ENCODE measurements at regions not wholly inside any gene's neighbourhood (a gene's known extent, or its start where the extent isn't known, plus 50 kb on each side); places are given as distances from the start of the nearest gene placed in this dataset.

DNA sequence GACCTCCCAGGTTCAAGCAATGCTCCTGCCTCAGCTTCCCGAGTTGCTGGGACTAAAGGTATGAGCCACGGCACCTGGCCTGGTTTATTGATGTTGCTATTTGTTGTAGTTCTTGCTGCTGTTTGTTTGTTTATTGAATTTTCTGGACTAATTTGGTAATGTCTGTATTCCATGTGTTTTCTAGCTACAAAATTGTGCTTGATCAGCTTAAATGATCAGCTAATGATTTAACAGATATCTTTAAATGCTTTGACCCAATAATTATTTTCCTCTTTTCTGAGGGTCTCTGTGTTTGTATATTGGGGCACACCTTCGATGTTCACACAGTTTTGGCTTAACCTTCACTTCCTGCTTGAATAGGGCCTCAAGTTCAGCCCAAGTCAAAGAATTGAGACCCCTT lies 488.1 kb upstream of the HTR2C start:
- no peak for TF ChIP-seq ISL1 (CRISPR knock-in tag; IDR thresholded peaks at IDR 0.05)
- no peak for ATAC-seq

DNA sequence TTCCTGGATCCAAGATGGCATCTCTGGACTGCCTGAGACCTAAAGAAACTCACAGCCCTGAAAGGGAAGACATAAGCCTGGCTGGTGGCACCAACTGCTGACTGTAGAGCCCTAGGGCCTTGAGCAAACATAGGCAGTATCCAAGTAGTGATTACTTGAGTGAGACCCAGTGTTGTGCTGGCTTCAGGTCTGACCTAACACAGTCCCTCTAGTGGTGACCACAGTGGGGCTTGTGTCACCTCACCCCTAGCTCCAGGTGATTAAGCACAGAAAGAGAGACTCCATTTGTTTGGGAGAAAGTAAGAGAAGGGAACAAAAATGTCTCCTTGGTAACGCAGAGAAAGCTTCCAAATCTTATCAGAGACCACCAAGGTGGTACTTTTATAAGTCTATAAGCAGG lies 496.3 kb upstream of the HTR2C start:
- no peak for ATAC-seq
- no peak for TF ChIP-seq RARB (CRISPR knock-in tag; IDR thresholded peaks at IDR 0.05)
- TF ChIP-seq GLIS3 (CRISPR knock-in tag; IDR thresholded peaks at IDR 0.05), result no peak
- TF ChIP-seq SNAI2 (CRISPR knock-in tag; IDR thresholded peaks at IDR 0.05), result no peak
- no peak for TF ChIP-seq ESRRG (CRISPR knock-in tag; IDR thresholded peaks at IDR 0.05)
- TF ChIP-seq, protein P1, sequence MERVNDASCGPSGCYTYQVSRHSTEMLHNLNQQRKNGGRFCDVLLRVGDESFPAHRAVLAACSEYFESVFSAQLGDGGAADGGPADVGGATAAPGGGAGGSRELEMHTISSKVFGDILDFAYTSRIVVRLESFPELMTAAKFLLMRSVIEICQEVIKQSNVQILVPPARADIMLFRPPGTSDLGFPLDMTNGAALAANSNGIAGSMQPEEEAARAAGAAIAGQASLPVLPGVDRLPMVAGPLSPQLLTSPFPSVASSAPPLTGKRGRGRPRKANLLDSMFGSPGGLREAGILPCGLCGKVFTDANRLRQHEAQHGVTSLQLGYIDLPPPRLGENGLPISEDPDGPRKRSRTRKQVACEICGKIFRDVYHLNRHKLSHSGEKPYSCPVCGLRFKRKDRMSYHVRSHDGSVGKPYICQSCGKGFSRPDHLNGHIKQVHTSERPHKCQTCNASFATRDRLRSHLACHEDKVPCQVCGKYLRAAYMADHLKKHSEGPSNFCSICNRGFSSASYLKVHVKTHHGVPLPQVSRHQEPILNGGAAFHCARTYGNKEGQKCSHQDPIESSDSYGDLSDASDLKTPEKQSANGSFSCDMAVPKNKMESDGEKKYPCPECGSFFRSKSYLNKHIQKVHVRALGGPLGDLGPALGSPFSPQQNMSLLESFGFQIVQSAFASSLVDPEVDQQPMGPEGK (CRISPR knock-in tag; IDR thresholded peaks at IDR 0.05; ENCODE audit: borderline replicate concordance), result no peak
- TF ChIP-seq, protein P2, sequence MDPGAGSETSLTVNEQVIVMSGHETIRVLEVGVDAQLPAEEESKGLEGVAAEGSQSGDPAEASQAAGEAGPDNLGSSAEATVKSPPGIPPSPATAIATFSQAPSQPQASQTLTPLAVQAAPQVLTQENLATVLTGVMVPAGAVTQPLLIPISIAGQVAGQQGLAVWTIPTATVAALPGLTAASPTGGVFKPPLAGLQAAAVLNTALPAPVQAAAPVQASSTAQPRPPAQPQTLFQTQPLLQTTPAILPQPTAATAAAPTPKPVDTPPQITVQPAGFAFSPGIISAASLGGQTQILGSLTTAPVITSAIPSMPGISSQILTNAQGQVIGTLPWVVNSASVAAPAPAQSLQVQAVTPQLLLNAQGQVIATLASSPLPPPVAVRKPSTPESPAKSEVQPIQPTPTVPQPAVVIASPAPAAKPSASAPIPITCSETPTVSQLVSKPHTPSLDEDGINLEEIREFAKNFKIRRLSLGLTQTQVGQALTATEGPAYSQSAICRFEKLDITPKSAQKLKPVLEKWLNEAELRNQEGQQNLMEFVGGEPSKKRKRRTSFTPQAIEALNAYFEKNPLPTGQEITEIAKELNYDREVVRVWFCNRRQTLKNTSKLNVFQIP (CRISPR knock-in tag; IDR thresholded peaks at IDR 0.05; ENCODE audit: borderline replicate concordance, low read depth), result no peak
- no peak for TF ChIP-seq ZFP3 (CRISPR knock-in tag; IDR thresholded peaks at IDR 0.05)
- TF ChIP-seq ZNF8 (CRISPR knock-in tag; IDR thresholded peaks at IDR 0.05), result no peak
- no peak for TF ChIP-seq ARNTL (CRISPR knock-in tag; IDR thresholded peaks at IDR 0.05; ENCODE audit: borderline replicate concordance, low read depth)
- TF ChIP-seq ZNF565 (CRISPR knock-in tag; conservative IDR thresholded peaks at IDR 0.05; ENCODE audit: low read depth), result no peak
- no peak for TF ChIP-seq ZC3H10 (CRISPR knock-in tag; IDR thresholded peaks at IDR 0.05)
- no peak for TF ChIP-seq ZFP30 (CRISPR knock-in tag; IDR thresholded peaks at IDR 0.05)
- TF ChIP-seq ZNF70 (CRISPR knock-in tag; IDR thresholded peaks at IDR 0.05), result no peak
- TF ChIP-seq, protein P3, sequence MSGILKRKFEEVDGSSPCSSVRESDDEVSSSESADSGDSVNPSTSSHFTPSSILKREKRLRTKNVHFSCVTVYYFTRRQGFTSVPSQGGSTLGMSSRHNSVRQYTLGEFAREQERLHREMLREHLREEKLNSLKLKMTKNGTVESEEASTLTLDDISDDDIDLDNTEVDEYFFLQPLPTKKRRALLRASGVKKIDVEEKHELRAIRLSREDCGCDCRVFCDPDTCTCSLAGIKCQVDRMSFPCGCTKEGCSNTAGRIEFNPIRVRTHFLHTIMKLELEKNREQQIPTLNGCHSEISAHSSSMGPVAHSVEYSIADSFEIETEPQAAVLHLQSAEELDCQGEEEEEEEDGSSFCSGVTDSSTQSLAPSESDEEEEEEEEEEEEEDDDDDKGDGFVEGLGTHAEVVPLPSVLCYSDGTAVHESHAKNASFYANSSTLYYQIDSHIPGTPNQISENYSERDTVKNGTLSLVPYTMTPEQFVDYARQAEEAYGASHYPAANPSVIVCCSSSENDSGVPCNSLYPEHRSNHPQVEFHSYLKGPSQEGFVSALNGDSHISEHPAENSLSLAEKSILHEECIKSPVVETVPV (CRISPR knock-in tag; IDR thresholded peaks at IDR 0.05), result no peak
- no peak for TF ChIP-seq BACH2 (CRISPR knock-in tag; IDR thresholded peaks at IDR 0.05; ENCODE audit: borderline replicate concordance)
- TF ChIP-seq OSR1 (CRISPR knock-in tag; IDR thresholded peaks at IDR 0.05), result no peak
- TF ChIP-seq CSDC2 (CRISPR knock-in tag; IDR thresholded peaks at IDR 0.05), result no peak
- TF ChIP-seq PPARA (CRISPR knock-in tag; IDR thresholded peaks at IDR 0.05; ENCODE audit: borderline replicate concordance), result no peak

DNA sequence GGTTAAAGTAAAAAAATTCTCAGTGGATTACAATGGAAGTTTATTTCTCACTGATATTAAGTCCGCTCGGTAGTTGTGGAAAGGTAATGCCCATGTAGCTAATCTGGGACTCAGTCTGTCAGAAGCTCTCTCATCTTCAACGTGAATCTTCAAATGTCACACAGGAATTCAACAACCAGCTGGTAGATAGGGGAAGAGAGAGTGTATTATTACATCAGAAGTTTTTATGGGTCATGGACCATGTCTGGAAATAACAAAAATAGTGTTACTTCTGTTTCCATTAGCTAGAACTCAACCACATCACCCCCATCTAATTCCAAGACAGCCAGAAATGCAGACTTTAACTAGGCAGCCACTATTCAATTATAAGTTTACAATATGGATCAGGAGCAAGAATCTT lies 506.1 kb upstream of the HTR2C start:
- TF ChIP-seq OSR1 (CRISPR knock-in tag; IDR thresholded peaks at IDR 0.05) (no peak), GLIS3 (CRISPR knock-in tag; IDR thresholded peaks at IDR 0.05) (no peak), TOX (CRISPR knock-in tag; IDR thresholded peaks at IDR 0.05; ENCODE audit: borderline replicate concordance) (no peak), ISL1 (CRISPR knock-in tag; IDR thresholded peaks at IDR 0.05) (no peak), ZNF8 (CRISPR knock-in tag; IDR thresholded peaks at IDR 0.05) (no peak), RARB (CRISPR knock-in tag; IDR thresholded peaks at IDR 0.05) (no peak)
- ATAC-seq, result no peak

DNA sequence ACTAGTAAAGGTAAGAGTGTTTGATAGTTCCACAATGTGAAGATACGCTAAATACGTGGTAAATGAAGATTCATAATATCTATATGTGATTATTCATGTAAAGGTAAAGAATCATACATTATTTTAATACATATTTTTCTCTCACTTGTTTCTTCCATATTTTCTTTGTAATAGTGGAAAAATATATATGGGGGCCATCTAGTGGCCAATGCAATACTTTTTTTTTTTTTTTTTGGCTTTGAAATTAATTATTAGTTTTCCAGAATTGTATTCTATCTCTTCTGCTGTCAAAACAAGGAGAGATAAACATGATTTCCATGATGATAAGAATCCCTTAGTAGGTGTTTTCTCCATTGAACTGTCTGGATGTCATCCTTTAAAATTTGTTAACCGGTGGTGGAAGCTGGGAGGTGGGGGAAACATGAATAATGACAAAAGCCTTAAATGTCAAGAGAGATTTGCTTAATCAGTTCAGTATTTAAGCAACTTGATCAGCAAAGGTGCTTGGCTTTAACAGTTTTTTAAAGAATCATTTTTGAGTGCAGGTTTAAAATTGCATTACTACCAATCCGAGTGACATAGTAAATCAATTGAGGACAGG lies 508.7 kb upstream of the HTR2C start:
- TF ChIP-seq SNAI2 (CRISPR knock-in tag; IDR thresholded peaks at IDR 0.05), result no peak
- TF ChIP-seq, protein P4, sequence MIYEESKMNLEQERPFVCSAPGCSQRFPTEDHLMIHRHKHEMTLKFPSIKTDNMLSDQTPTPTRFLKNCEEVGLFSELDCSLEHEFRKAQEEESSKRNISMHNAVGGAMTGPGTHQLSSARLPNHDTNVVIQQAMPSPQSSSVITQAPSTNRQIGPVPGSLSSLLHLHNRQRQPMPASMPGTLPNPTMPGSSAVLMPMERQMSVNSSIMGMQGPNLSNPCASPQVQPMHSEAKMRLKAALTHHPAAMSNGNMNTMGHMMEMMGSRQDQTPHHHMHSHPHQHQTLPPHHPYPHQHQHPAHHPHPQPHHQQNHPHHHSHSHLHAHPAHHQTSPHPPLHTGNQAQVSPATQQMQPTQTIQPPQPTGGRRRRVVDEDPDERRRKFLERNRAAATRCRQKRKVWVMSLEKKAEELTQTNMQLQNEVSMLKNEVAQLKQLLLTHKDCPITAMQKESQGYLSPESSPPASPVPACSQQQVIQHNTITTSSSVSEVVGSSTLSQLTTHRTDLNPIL (CRISPR knock-in tag; IDR thresholded peaks at IDR 0.05; ENCODE audit: low read depth), result no peak
- TF ChIP-seq OSR1 (CRISPR knock-in tag; IDR thresholded peaks at IDR 0.05), result no peak
- TF ChIP-seq, protein P3 (CRISPR knock-in tag; IDR thresholded peaks at IDR 0.05), result no peak
- no peak for TF ChIP-seq TOX (CRISPR knock-in tag; IDR thresholded peaks at IDR 0.05; ENCODE audit: borderline replicate concordance)

More for the DNA sequence above, 508.7 kb upstream of the HTR2C start:
- no peak for ATAC-seq

All from SK-N-SH treated with all-trans-retinoic acid at 6 μM for 48 hours (cell line).